ENCODE measurements at regions not wholly inside any gene's neighbourhood (a gene's known extent, or its start where the extent isn't known, plus 50 kb on each side); places are given as distances from the start of the nearest gene placed in this dataset.

GRCh38 chr3:80230962-80231361, 463.2 kb upstream of the ROBO1 start:
- no peak overlapping the region for H3K27ac ChIP-seq
- whole genome bisulfite sequencing, result 79% methylated on average over 2 of the region's 2 CpGs
- no peak for DNase-seq (ENCODE audit: low spot score)
- H3K4me3 ChIP-seq, result no peak overlapping the region
- H3K36me3 ChIP-seq, result no peaks in the 10 kb centered on the region
- H3K27me3 ChIP-seq (replicated peaks; ENCODE audit: insufficient read depth), result no peaks in the 10 kb centered on the region
- H3K9me3 ChIP-seq, result no peaks in the 10 kb centered on the region
- intact Hi-C loops (cut with DNase I), result no loop called here
- TF ChIP-seq POLR2AphosphoS5 (IDR thresholded peaks at IDR 0.05), result no peak
- TF ChIP-seq CTCF (IDR thresholded peaks at IDR 0.05), result no peak
- TF ChIP-seq POLR2A (IDR thresholded peaks at IDR 0.05), result no peak
- no peaks in the 10 kb centered on the region for H3K4me1 ChIP-seq (replicated peaks)

- no peaks in the 10 kb centered on the region for H3K4me1 ChIP-seq (replicated peaks)
- TF ChIP-seq CTCF (IDR thresholded peaks at IDR 0.05) (no peak), POLR2AphosphoS5 (IDR thresholded peaks at IDR 0.05) (no peak), POLR2A (IDR thresholded peaks at IDR 0.05) (no peak)
- no peak for DNase-seq (ENCODE audit: low spot score)
- no peak overlapping the region for H3K4me3 ChIP-seq
- 90% methylated on average over 1 of the region's 1 CpG for WGBS
- H3K27me3 ChIP-seq (replicated peaks; ENCODE audit: insufficient read depth), result no peaks in the 10 kb centered on the region
- H3K9me3 ChIP-seq, result no peaks in the 10 kb centered on the region
- intact Hi-C loops (cut with DNase I), result no loop called here
- H3K36me3 ChIP-seq, result no peaks in the 10 kb centered on the region
- H3K27ac ChIP-seq, result no peak overlapping the region
These were observed 459.4 kb upstream of the ROBO1 start for GRCh38 chr3:80227216-80227615.

- Histone ChIP-seq H3K27ac (no peak overlapping the region), H3K4me1 (replicated peaks) (no peaks in the 10 kb centered on the region), H3K36me3 (no peaks in the 10 kb centered on the region), H3K9me3 (no peaks in the 10 kb centered on the region), H3K4me3 (no peak overlapping the region), H3K27me3 (replicated peaks; ENCODE audit: insufficient read depth) (no peaks in the 10 kb centered on the region)
- WGBS, result 90% methylated on average over 2 of the region's 2 CpGs
- intact Hi-C loops (cut with DNase I), result no loop called here
- no peak for DNase-seq (ENCODE audit: low spot score)
- TF ChIP-seq POLR2AphosphoS5 (IDR thresholded peaks at IDR 0.05) (no peak), CTCF (IDR thresholded peaks at IDR 0.05) (no peak), POLR2A (IDR thresholded peaks at IDR 0.05) (no peak)
These were observed 447.4 kb upstream of the ROBO1 start for GRCh38 chr3:80215191-80215590.

- TF ChIP-seq CTCF (IDR thresholded peaks at IDR 0.05) (no peak), POLR2AphosphoS5 (IDR thresholded peaks at IDR 0.05) (no peak), POLR2A (IDR thresholded peaks at IDR 0.05) (no peak)
- 63% methylated on average over 4 of the region's 4 CpGs for WGBS
These were observed 445.3 kb upstream of the ROBO1 start for GRCh38 chr3:80213086-80213485.

GRCh38 chr3:80192936-80193335, 425.1 kb upstream of the ROBO1 start:
- TF ChIP-seq POLR2A (IDR thresholded peaks at IDR 0.05) (no peak), POLR2AphosphoS5 (IDR thresholded peaks at IDR 0.05) (no peak), CTCF (IDR thresholded peaks at IDR 0.05) (no peak)
- WGBS, result 77% methylated on average over 3 of the region's 3 CpGs
- no peak overlapping the region for H3K27ac ChIP-seq
- H3K4me3 ChIP-seq, result no peak overlapping the region
- H3K4me1 ChIP-seq (replicated peaks), result no peaks in the 10 kb centered on the region
- no peaks in the 10 kb centered on the region for H3K9me3 ChIP-seq
- H3K36me3 ChIP-seq, result no peaks in the 10 kb centered on the region
- no peaks in the 10 kb centered on the region for H3K27me3 ChIP-seq (replicated peaks; ENCODE audit: insufficient read depth)
- DNase-seq (ENCODE audit: low spot score), result no peak
- intact Hi-C loops (cut with DNase I), result no loop called here

More at GRCh38 chr3:80213086-80213485, 445.3 kb upstream of the ROBO1 start:
- Histone ChIP-seq H3K27ac (no peak overlapping the region), H3K27me3 (replicated peaks; ENCODE audit: insufficient read depth) (no peaks in the 10 kb centered on the region), H3K9me3 (no peaks in the 10 kb centered on the region), H3K4me1 (replicated peaks) (no peaks in the 10 kb centered on the region), H3K36me3 (no peaks in the 10 kb centered on the region), H3K4me3 (no peak overlapping the region)
- DNase-seq (ENCODE audit: low spot score), result no peak
- intact Hi-C loops (cut with DNase I), result no loop called here

Measured in prostate gland (tissue), 2 donors.